Right cardiac atrium (tissue), 5 donors: ENCODE measurements at regions not wholly inside any gene's neighbourhood (a gene's known extent, or its start where the extent isn't known, plus 50 kb on each side); places are given as distances from the start of the nearest gene placed in this dataset.
A peak's percentile ranks its signal among the peaks of the same experiment; 100 is the strongest.

Source experiments
- ATAC-seq, 2 donors: fragments of 200-7000 bp; cut with Tn5 transposase; one replicate each; pipeline versions ENCODE4 v1.8.0 to v1.9.1; 2020; ENCODE audit warnings: moderate library complexity in 2 of 2, mild to moderate bottlenecking in 1 of 2
- DNase-seq, 3 donors: peaks; one replicate each; pipeline ENCODE4 v3.0.0-alpha.2; 2020
- H3K27ac ChIP-seq: one replicate; pipeline ENCODE4 v1.5.1; 2013; ENCODE audit warnings: mild to moderate bottlenecking, low read length, control low read depth, moderate library complexity
- H3K27me3 ChIP-seq: one replicate; pipeline ENCODE4 v1.6.1; 2013; ENCODE audit not compliant: control insufficient read depth, insufficient read depth
- H3K4me1 ChIP-seq: one replicate; pipeline ENCODE4 v1.6.1; 2013; ENCODE audit warnings: low read length; ENCODE audit not compliant: control insufficient read depth, insufficient read depth
- H3K4me3 ChIP-seq: one replicate; pipeline ENCODE4 v1.5.1; 2013; ENCODE audit warnings: low read length, control low read depth
- H3K9me3 ChIP-seq: one replicate; pipeline ENCODE4 v1.6.1; 2013; ENCODE audit warnings: low read length; ENCODE audit not compliant: control insufficient read depth
- WGBS: extraction: QIAGEN DNeasy Blood & Tissue Kit; methylation state at CpG from one replicate; pipeline ENCODE4 v1.1.7; 2013; 5-methylcytosine and 5-hydroxymethylcytosine counted together
- intact Hi-C, 4 donors: fragments of 100-400 bp; cut with DNase I; formaldehyde crosslinking; loops; one replicate each; pipeline versions ENCODE4 v1.11.0 to v1.14.0; 2022 to 2023
- donor health status: healthy with polysubstance abuse.
- donor health status: DM: no; HTN: yes; CAD: no.
- donor health status: DM: no; HTN: no; CAD: no.
- donor health status: DM: no; HTN: yes; CAD: no; lungs with severe emphysema.
- donor health status: DM: yes; HTN: yes; CAD: no.

DNA sequence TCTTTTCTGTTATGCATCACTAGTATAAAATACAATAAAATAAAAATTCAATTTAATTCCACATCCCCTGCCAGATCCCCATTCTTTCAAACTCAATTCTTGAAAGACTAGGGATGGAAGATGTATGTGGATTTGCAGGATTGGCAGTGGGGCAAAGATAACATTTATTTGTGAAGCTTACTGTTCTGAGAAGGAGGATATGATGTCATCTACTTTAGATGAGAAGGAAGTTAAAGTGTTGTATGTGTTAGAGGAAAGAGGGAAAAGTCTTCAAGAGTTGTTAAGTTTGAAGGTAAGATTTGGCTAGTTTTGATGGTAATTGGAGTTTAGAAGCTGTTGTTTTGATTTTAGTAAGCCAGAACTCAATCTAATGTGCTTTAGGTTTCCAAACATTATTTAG is 845.1 kb upstream of the NR2F2 start:
- Histone ChIP-seq H3K27ac (no peak overlapping the region), H3K4me3 (no peak overlapping the region), H3K27me3 (no peaks in the 10 kb centered on the region), H3K9me3 (no peaks in the 10 kb centered on the region), H3K4me1 (no peaks in the 10 kb centered on the region)
- DNase-seq (no peak), ATAC-seq (no peak)
- intact Hi-C loops: no loop called here

DNA sequence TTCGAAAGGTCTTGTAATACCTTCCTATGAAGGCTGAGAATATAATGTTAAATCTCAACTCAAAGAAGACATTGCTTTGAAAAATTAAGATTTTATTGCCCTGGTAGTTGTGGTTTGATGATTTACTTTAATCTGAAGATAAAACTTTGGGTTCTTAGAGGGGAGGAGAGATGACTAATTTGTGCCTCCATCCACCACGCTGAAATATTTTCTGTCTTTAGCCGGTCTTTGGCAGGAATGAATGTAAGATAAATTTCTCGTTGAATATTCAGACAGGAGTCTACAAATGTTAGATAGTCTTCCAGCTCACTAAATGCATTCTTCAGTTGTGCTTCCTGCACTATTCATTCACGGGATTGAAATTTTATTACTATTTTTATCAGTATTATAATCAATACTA is 844.3 kb upstream of the NR2F2 start:
- ATAC-seq (no peak), DNase-seq (no peak)
- Histone ChIP-seq H3K9me3 (no peaks in the 10 kb centered on the region), H3K4me1 (no peaks in the 10 kb centered on the region), H3K4me3 (no peak overlapping the region), H3K27me3 (no peaks in the 10 kb centered on the region), H3K27ac (no peak overlapping the region)
- 71% methylated on average over 5 of the region's 5 CpGs for WGBS
- intact Hi-C loops: no loop called here

DNA sequence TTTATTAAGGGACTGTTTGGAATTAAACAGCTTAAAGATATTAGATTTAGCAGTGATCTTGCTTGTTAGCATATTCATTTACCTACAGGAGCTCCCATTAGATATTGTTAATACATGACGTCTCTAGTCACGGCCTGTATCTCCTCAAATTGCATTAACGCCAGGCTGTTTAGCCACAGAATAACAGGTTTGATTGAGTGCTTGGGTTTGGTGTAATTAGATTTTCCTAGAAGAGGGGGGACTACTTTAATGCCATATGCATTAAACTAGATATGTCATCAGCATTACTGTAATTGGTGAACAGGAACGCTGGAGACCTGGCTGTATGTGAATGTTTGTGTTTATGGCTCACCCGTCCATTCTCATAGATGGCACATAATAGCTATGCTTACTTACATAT is 841.4 kb upstream of the NR2F2 start:
- H3K9me3 ChIP-seq: no peaks in the 10 kb centered on the region
- WGBS: 94% methylated on average over 5 of the region's 5 CpGs
- H3K27me3 ChIP-seq: no peaks in the 10 kb centered on the region
- intact Hi-C loops: no loop called here
- ATAC-seq (no peak), DNase-seq (no peak)
- no peak overlapping the region for H3K4me3 ChIP-seq
- H3K4me1 ChIP-seq: no peaks in the 10 kb centered on the region
- H3K27ac ChIP-seq: no peak overlapping the region

DNA sequence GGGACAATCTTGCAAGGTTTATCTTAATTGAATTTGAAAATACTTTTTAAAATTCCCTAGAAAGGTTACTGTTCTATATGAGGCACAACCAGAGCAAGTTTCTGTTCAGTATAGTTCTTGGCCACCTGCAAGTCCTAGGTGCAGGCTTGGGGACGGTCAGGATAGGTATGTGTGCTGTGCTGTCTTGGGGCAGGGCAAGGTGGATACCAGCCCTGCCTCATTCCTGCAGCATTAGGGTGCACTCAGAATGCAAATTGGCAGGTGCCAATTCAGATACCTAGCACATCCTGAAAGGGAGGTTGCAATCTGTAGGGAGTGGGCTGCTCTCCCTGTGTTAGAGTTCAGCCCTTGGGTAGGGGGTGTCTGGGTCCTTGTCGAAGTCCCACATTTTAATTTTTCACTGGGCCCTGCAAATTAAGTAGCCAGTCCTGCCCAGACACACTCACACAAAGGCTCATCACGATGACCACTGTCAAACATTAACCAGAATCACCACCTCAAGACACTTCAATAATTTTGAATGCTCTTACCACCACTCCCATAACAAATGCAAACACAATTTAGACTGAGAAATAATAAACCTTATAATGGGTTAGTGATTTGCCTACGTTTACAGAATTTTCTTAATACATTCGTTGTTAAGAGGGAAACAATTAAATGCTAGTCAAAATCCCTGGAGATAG is 838.0 kb upstream of the NR2F2 start:
- no peaks in the 10 kb centered on the region for H3K4me1 ChIP-seq
- intact Hi-C loops: no loop called here

DNA sequence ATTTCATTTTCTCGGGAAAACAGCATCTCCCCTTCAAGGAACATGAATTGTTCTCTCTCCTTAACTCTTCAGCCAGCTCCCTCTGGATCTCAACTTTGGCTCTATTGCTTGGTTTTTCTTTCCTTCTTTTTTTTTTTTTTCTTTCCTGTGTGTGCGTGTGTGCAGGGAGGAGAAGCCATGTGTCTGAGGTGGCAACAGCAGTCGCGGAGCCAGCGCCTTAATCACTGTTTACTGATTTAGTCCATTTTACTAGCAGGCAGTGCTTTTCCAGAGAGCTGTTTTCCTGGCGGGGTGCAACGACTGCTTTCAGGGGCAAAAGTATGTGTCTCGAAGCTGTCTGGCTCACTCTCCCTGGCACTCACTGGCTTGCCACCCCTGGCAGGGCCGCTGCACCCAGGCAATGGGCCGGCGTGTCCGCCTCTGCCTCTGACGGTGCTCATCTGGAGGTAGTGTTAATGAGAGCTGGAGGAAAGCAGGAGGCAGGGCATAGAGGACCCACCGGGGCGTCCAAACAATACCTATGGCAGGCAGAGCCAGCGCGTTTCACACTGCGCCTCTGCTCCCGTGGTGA is 835.4 kb upstream of the NR2F2 start:
- DNase-seq: peak; percentile 35 to 81 (median 63)
- intact Hi-C loops: no loop called here
- no peaks in the 10 kb centered on the region for H3K4me1 ChIP-seq
- no peaks in the 10 kb centered on the region for H3K9me3 ChIP-seq
- H3K4me3 ChIP-seq: no peak overlapping the region
- H3K27me3 ChIP-seq: no peaks in the 10 kb centered on the region
- peak overlapping the region; percentile 51 for H3K27ac ChIP-seq
- 54% methylated on average over 19 of the region's 19 CpGs for WGBS
- peak; percentile 64 to 84 for ATAC-seq

More for the DNA sequence above, 838.0 kb upstream of the NR2F2 start:
- DNase-seq (no peak), ATAC-seq (no peak)
- Histone ChIP-seq H3K4me3 (no peak overlapping the region), H3K9me3 (no peaks in the 10 kb centered on the region), H3K27me3 (no peaks in the 10 kb centered on the region), H3K27ac (no peak overlapping the region)
- 85% methylated on average over 5 of the region's 5 CpGs for WGBS

DNA sequence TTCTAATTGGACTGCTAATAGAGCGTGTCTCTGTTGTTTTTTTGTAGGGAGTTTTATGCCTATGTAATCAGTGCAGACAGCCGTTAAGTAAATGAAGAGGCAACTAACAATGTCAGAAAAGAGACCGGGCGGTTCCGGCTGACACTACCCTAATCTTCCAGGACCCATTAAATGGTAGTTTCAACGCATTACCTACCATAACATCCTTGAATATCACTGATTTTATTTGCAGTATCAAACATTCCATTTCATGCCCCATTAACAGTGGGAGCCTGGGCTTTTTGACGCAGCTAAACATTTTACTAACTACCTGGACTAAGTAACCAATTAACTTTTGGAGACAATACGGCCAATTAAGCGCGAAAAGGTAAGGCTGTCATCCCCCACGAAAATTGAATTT is 832.9 kb upstream of the NR2F2 start:
- ATAC-seq (no peak), DNase-seq (no peak)
- WGBS: 96% methylated on average over 11 of the region's 11 CpGs
- H3K9me3 ChIP-seq: no peaks in the 10 kb centered on the region
- H3K27ac ChIP-seq: no peak overlapping the region
- no peaks in the 10 kb centered on the region for H3K27me3 ChIP-seq
- H3K4me1 ChIP-seq: no peaks in the 10 kb centered on the region
- intact Hi-C loops: no loop called here
- no peak overlapping the region for H3K4me3 ChIP-seq

DNA sequence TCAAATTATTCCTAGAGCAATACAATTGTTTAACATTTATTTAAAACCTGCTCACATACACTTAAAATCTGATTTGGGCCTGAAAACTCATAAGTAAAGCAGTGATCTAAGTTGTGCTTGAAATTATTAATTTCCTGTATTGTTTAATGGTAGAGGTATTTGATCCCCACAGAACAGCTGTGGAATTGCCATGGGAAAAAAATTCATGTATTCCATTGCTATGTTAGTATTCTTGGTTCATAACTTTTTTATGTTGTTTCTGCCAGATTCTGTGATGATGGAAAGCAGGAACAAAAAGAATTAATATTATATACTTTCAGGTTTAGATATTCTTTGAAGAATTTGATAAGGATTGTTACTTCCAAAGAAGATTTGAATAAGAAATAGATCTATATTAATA is 831.5 kb upstream of the NR2F2 start:
- intact Hi-C loops: no loop called here
- no peaks in the 10 kb centered on the region for H3K27me3 ChIP-seq
- no peaks in the 10 kb centered on the region for H3K4me1 ChIP-seq
- no peaks in the 10 kb centered on the region for H3K9me3 ChIP-seq
- no peak for ATAC-seq
- DNase-seq: no peak
- H3K4me3 ChIP-seq: no peak overlapping the region
- H3K27ac ChIP-seq: no peak overlapping the region

DNA sequence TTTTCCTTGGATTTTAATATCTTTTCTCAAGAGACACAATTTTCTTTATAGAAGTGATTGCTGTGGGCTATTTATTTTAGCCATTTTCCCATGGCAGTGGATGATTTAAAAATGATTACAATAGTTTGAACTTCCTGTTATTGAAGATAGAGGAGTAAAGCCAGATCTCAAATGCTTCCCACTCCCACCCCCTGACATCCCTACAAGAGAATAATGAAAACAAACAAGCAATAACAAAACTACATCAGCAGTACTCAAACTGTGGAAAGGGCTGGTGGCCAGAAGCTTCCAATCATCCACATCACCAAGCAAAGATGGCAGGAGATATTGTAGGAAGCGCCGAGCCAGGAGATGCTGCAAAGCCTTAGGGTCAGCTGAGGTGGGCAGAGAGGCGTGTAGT is 831.1 kb upstream of the NR2F2 start:
- DNase-seq (no peak), ATAC-seq (no peak)
- Histone ChIP-seq H3K4me1 (no peaks in the 10 kb centered on the region), H3K27ac (no peak overlapping the region), H3K9me3 (no peaks in the 10 kb centered on the region), H3K27me3 (no peaks in the 10 kb centered on the region), H3K4me3 (no peak overlapping the region)
- WGBS: 49% methylated on average over 3 of the region's 3 CpGs
- intact Hi-C loops: no loop called here

DNA sequence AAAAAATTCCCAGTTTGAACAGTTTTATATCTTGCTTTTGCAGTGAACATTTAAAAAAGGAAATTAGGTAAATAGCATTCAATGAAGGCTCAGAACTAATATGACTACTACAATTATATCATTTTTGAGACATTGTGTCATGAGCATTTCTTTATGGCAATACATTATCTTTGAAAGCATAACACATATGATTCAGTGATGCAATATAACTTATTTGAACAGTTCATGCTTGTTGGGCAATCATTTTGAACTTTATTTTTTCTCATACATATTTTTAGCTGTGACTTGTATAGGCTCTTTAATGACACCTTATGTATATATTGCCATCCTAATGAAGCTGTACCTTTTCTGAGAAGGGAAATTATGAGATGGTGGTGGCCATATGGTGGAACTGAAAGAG is 828.6 kb upstream of the NR2F2 start:
- ATAC-seq: no peak
- no peak overlapping the region for H3K27ac ChIP-seq
- no peaks in the 10 kb centered on the region for H3K27me3 ChIP-seq
- no peak overlapping the region for H3K4me3 ChIP-seq
- intact Hi-C loops: no loop called here
- no peaks in the 10 kb centered on the region for H3K4me1 ChIP-seq
- H3K9me3 ChIP-seq: no peaks in the 10 kb centered on the region
- DNase-seq: no peak

DNA sequence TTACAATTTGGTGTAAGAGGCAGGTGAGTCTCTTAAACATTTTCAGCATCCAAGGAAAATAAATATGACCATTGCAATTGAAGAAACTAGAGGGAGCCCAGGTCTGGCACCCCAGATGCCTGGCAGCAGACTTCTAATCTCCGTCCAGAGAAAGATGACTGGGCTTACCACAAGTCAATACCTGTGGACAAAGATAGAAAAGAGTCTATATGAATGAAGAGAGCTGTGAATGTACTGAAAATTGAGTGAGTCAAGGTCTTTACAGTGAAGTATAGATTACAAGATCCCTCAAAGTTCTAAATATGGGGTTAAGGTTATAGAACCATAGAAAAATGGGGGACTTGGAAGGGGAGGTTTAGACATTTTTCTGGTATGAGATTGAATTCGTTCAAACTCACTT is 827.4 kb upstream of the NR2F2 start:
- no peaks in the 10 kb centered on the region for H3K4me1 ChIP-seq
- DNase-seq (no peak), ATAC-seq (no peak)
- no peak overlapping the region for H3K4me3 ChIP-seq
- H3K27ac ChIP-seq: no peak overlapping the region
- WGBS: 91% methylated on average over 2 of the region's 2 CpGs
- no peaks in the 10 kb centered on the region for H3K27me3 ChIP-seq
- H3K9me3 ChIP-seq: no peaks in the 10 kb centered on the region
- intact Hi-C loops: no loop called here

DNA sequence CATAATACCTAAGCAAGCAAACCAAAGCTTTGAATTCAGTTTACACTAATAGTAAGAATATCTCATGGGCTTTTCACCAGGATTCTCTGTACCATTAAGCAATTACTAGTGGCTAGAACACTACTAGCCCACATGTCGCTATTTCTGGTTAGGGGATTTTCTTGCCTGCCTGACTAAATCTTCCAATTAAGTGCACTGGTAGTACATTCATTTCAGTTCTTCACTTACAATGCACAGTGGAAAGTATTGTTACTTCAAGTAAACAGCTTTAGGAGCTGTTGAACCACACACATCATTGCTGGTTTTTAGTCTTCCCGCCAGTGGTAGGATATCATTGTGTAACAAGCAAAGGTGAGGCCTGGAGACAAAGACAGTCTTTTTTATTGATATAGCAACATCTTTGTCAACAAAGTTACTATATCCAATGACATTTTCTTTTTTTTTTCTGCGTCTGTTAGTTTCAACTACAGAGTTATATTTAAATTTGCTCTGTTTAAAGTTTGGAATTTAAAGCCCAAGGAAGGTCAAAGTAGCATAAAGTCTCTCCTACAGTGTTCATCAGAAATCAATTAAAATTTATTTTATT is 826.8 kb upstream of the NR2F2 start:
- no peak for ATAC-seq
- WGBS: 97% methylated on average over 3 of the region's 3 CpGs
- no peaks in the 10 kb centered on the region for H3K9me3 ChIP-seq
- H3K27me3 ChIP-seq: no peaks in the 10 kb centered on the region
- no peaks in the 10 kb centered on the region for H3K4me1 ChIP-seq
- DNase-seq: no peak
- intact Hi-C loops: no loop called here
- no peak overlapping the region for H3K4me3 ChIP-seq
- H3K27ac ChIP-seq: no peak overlapping the region

DNA sequence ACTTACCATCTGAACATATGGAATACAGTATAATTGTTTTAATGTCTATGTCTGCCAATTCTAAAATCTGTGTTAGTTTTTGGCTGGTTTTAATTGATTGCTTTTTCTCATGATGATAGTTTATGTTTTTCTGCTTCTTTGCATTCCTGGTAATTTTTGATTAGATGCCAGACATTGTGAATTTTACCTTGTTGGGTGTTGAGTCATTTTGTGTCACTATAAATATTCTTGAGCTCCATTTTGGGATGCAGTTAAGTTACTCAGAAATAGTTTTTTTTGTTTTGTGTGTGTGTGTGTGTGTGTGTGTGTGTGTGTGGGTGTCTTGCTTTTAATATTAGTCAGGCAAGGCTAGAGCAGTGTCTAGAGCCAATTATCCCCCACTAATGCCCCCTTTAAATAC is 818.8 kb upstream of the NR2F2 start:
- Histone ChIP-seq H3K27me3 (no peaks in the 10 kb centered on the region), H3K4me3 (no peak overlapping the region), H3K4me1 (no peaks in the 10 kb centered on the region), H3K9me3 (no peaks in the 10 kb centered on the region), H3K27ac (no peak overlapping the region)
- ATAC-seq (no peak), DNase-seq (no peak)
- intact Hi-C loops: no loop called here
